LNCaP clone FGC (cell line): ENCODE measurements at regions not wholly inside any gene's neighbourhood (a gene's known extent, or its start where the extent isn't known, plus 50 kb on each side); places are given as distances from the start of the nearest gene placed in this dataset.

ENCODE experiments used
- DNase-seq: peaks from one replicate; pipeline ENCODE4 v3.0.0-alpha.2; 2011; ENCODE audit warnings: low read depth
- H3K4me3 ChIP-seq: 2 replicates; pipeline ENCODE4 v1.5.1; 2011; ENCODE audit warnings: mild to moderate bottlenecking, low read depth, low read length, control low read depth
- TF ChIP-seq, protein P1 (sequence below): IDR thresholded peaks from 2 replicates; pipeline ENCODE4 v1.5.1; 2012; ENCODE audit warnings: mild to moderate bottlenecking; ENCODE audit not compliant: control insufficient read depth, insufficient read depth; ENCODE audit errors: extremely low read depth

- no peak overlapping the region for H3K4me3 ChIP-seq
- TF ChIP-seq, protein P1, sequence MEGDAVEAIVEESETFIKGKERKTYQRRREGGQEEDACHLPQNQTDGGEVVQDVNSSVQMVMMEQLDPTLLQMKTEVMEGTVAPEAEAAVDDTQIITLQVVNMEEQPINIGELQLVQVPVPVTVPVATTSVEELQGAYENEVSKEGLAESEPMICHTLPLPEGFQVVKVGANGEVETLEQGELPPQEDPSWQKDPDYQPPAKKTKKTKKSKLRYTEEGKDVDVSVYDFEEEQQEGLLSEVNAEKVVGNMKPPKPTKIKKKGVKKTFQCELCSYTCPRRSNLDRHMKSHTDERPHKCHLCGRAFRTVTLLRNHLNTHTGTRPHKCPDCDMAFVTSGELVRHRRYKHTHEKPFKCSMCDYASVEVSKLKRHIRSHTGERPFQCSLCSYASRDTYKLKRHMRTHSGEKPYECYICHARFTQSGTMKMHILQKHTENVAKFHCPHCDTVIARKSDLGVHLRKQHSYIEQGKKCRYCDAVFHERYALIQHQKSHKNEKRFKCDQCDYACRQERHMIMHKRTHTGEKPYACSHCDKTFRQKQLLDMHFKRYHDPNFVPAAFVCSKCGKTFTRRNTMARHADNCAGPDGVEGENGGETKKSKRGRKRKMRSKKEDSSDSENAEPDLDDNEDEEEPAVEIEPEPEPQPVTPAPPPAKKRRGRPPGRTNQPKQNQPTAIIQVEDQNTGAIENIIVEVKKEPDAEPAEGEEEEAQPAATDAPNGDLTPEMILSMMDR = no peak
- DNase-seq = no peak
These were observed 308.3 kb upstream of the AJAP1 start for GRCh38 chr1:4346131-4346530.

- H3K4me3 ChIP-seq = no peak overlapping the region
- TF ChIP-seq, protein P1 = no peak
- no peak for DNase-seq
These were observed 303.0 kb upstream of the AJAP1 start for GRCh38 chr1:4351453-4351852.

DNA sequence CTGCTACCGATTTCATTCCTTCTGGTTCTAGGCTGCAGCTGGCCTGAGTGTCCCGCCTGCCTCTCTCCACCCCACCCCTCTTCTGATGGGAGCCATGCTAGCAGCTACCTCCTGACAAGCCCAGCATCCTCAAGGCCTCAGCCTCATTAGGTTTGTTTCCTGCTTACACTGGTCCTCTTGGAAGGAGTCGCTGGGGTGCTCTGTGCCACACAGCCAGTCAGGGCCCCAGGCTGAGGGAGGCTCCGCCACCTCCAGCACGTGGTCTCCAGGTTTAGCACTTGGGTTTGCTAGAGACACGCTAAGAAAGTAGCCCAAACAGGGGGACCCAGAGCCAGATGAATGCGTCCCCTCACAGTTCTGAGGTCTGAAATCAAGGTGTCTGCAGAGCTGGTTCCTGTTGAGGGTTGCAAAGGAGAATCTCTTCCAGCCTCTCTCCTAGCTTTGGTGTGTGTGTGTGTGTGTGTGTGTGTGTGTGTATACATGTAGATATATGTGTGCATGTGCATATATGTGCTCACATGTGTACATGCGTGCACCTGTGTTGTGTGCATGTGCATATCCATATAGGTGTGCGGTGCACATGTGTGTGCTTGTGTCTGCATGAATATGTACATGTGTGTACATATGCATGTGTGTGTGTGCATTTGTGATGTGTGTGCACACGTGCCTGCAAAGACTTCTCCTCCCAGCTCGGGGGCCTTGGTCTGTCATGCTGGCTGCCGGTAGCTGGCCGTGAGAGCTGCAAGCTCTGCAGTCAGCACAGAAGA, 301.1 kb upstream of the AJAP1 start:
- DNase-seq = no peak
- H3K4me3 ChIP-seq = no peak overlapping the region

GRCh38 chr1:4355839-4356238, 298.6 kb upstream of the AJAP1 start:
- DNase-seq = no peak
- no peak overlapping the region for H3K4me3 ChIP-seq
- TF ChIP-seq, protein P1 = no peak

More for the DNA sequence above, 301.1 kb upstream of the AJAP1 start:
- TF ChIP-seq, protein P1 = no peak

- no peak for DNase-seq
- no peak overlapping the region for H3K4me3 ChIP-seq
- TF ChIP-seq, protein P1 = no peak
These were observed 291.9 kb upstream of the AJAP1 start for GRCh38 chr1:4362314-4363044.

- no peak for DNase-seq
- TF ChIP-seq, protein P1 = no peak
- no peak overlapping the region for H3K4me3 ChIP-seq
These were observed 288.3 kb upstream of the AJAP1 start for GRCh38 chr1:4366091-4366490.
